HCT116 (cell line): ENCODE measurements at regions not wholly inside any gene's neighbourhood (a gene's known extent, or its start where the extent isn't known, plus 50 kb on each side); places are given as distances from the start of the nearest gene placed in this dataset.

Experiments
- CBX3 ChIP-seq: IDR thresholded peaks from 2 replicates; pipeline ENCODE4 v1.6.1; 2012; ENCODE audit warnings: low read depth
- EZH2 ChIP-seq: fragments of 200-600 bp; sonication (generic); IDR thresholded peaks from 2 replicates; pipeline ENCODE4 v1.6.1; 2017; ENCODE audit warnings: antibody characterized with exemption, mixed run types
- EZH2phosphoT487 ChIP-seq: fragments of 200-600 bp; IDR thresholded peaks from 2 replicates; pipeline ENCODE4 v1.6.1; 2018; ENCODE audit warnings: antibody characterized with exemption, borderline replicate concordance
- POLR2A ChIP-seq: IDR thresholded peaks from 2 replicates; pipeline ENCODE4 v1.7.0; 2011; ENCODE audit warnings: borderline replicate concordance; ENCODE audit not compliant: insufficient read depth, insufficient read length; ENCODE audit errors: extremely low read depth
- POLR2AphosphoS5 ChIP-seq: IDR thresholded peaks from 2 replicates; pipeline ENCODE4 v1.6.1; 2011; ENCODE audit warnings: mild to moderate bottlenecking, low read depth, low read length, moderate library complexity
- REST ChIP-seq: IDR thresholded peaks from 2 replicates; pipeline ENCODE4 v1.6.1; 2012; ENCODE audit warnings: low read depth
- SIN3A ChIP-seq: IDR thresholded peaks from 2 replicates; pipeline ENCODE4 v1.6.1; 2012; ENCODE audit warnings: low read depth
- ZFX ChIP-seq: fragments of 450-650 bp; IDR thresholded peaks from 2 replicates; pipeline ENCODE4 v1.6.1; 2017
- TF ChIP-seq, protein P1 (sequence below), 3 experiments: fragments of 200-600 bp in 1 of 3; sonication (generic) in 1 of 3; IDR thresholded peaks in 2 of 3; conservative IDR thresholded peaks in 1 of 3; 2 replicates each; pipeline ENCODE4 v1.5.1; 2012 to 2017; ENCODE audit warnings: low read depth in 2 of 3, low read length in 2 of 3, antibody characterized with exemption in 1 of 3, borderline replicate concordance in 1 of 3, control low read depth in 1 of 3, mild to moderate bottlenecking in 1 of 3, mixed read lengths in 1 of 3, mixed run types in 1 of 3, moderate library complexity in 1 of 3; ENCODE audit not compliant: insufficient read depth in 1 of 3

DNA sequence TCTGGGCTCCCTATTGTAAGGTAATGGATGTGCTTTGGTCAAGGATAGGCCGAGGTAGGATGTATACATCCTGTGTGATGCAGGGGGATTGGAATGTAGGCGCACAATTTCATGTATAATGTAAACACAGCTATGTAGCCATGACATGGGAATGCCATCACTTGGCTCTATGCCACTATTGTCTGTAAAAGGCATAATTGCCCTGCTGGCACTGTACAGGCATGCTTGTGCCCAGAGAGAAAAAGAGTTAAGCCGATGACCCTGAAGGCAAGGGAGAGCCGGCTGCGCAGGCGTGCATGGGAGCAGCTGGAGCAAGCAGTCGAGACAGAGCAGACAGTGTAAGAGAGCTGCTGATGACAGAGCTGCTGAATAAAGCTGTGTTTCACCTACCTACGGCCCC is 212.5 kb upstream of the CPHXL start:
- TF ChIP-seq, protein P1, sequence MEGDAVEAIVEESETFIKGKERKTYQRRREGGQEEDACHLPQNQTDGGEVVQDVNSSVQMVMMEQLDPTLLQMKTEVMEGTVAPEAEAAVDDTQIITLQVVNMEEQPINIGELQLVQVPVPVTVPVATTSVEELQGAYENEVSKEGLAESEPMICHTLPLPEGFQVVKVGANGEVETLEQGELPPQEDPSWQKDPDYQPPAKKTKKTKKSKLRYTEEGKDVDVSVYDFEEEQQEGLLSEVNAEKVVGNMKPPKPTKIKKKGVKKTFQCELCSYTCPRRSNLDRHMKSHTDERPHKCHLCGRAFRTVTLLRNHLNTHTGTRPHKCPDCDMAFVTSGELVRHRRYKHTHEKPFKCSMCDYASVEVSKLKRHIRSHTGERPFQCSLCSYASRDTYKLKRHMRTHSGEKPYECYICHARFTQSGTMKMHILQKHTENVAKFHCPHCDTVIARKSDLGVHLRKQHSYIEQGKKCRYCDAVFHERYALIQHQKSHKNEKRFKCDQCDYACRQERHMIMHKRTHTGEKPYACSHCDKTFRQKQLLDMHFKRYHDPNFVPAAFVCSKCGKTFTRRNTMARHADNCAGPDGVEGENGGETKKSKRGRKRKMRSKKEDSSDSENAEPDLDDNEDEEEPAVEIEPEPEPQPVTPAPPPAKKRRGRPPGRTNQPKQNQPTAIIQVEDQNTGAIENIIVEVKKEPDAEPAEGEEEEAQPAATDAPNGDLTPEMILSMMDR (IDR thresholded peaks at IDR 0.05 in 2 of 3, conservative IDR thresholded peaks at IDR 0.05 in 1 of 3; ENCODE audit: borderline replicate concordance in 1 of 3, insufficient read depth in 1 of 3, low read depth in 2 of 3, low read length in 2 of 3), result no peak
- TF ChIP-seq ZFX (no peak), POLR2A (no peak), EZH2 (no peak), CBX3 (no peak), REST (no peak), POLR2AphosphoS5 (no peak), SIN3A (no peak), EZH2phosphoT487 (no peak)
